HepG2 (cell line): ENCODE measurements at regions not wholly inside any gene's neighbourhood (a gene's known extent, or its start where the extent isn't known, plus 50 kb on each side); places are given as distances from the start of the nearest gene placed in this dataset.

Experiments used
- ATAC-seq: fragments of 200-7000 bp; cut with Tn5 transposase; 3 replicates; pipeline ENCODE4 v1.9.1; 2020; ENCODE audit warnings: mild to moderate bottlenecking, moderate library complexity
- BruUV-seq: library from RNA; stranded (reverse); fragments of 400-500 nt; replicated peaks from 2 replicates; lab custom pipeline; 2021; lab: Mats Ljungman, UMichigan
- CTCF ChIA-PET: fragments of 300-600 bp; formaldehyde crosslinking; extraction: SDS; loops from one replicate; lab custom pipeline; 2021; ENCODE audit warnings: low total read pairs, inconsistent platforms, low intra/inter-chr PET ratio; lab: Yijun Ruan, JAX
- POLR2A ChIA-PET: fragments of 350-600 bp; sonication (Branson Sonifier 250); formaldehyde crosslinking; loops from one replicate; lab custom pipeline; 2020; ENCODE audit warnings: antibody characterized with exemption, inconsistent platforms; lab: Yijun Ruan, JAX
- DNase-seq: peaks from one replicate; pipeline ENCODE4 v3.0.0-alpha.2; 2015; ENCODE audit warnings: low spot score
- FAIRE-seq: peaks from 3 replicates; lab custom pipeline; 2011; peaks lifted over from hg19 to GRCh38; lab: Jason Lieb, UNC
- H2AFZ ChIP-seq: one replicate; pipeline ENCODE4 v1.6.1; 2011; ENCODE audit warnings: low read length, inconsistent platforms
- H3K27ac ChIP-seq: fragments of 300-600 bp; 3 replicates; pipeline ENCODE4 v1.8.0; 2011; ENCODE audit warnings: mixed run types, mild to moderate bottlenecking, mixed read lengths, low read length, inconsistent platforms; ENCODE audit not compliant: insufficient read depth; ENCODE audit errors: extremely low read length
- H3K27me3 ChIP-seq, 2 experiments: fragments of 200-600 bp in 1 of 2; 2 replicates in 1 of 2; 3 replicates in 1 of 2; pipeline versions ENCODE4 v1.6.0 to v1.8.0; 2011; ENCODE audit warnings: low read length in 2 of 2, mild to moderate bottlenecking in 2 of 2, moderate library complexity in 2 of 2, inconsistent platforms in 1 of 2; ENCODE audit not compliant: insufficient read depth in 2 of 2, control insufficient read depth in 1 of 2
- H3K36me3 ChIP-seq, 2 experiments: fragments of 200-600 bp in 1 of 2; replicated peaks in 1 of 2; 2 replicates in 1 of 2; 3 replicates in 1 of 2; pipeline versions ENCODE4 v1.5.1 to v1.8.0; 2011; ENCODE audit warnings: low read length in 2 of 2, inconsistent platforms in 1 of 2; ENCODE audit not compliant: insufficient read depth in 2 of 2, control insufficient read depth in 1 of 2
- H3K4me1 ChIP-seq: 2 replicates; pipeline ENCODE4 v1.5.1; 2012; ENCODE audit warnings: low read length, inconsistent platforms; ENCODE audit not compliant: insufficient read depth
- H3K4me2 ChIP-seq: 2 replicates; pipeline ENCODE4 v1.6.0; 2011; ENCODE audit warnings: low read depth, low read length, inconsistent platforms
- H3K4me3 ChIP-seq, 3 experiments: fragments of 200-600 bp in 1 of 3; sonication (generic), shearing (Covaris generic) in 1 of 3; replicated peaks in 1 of 3; 2 replicates each; pipeline ENCODE4 v1.5.1; 2011 to 2016; ENCODE audit warnings: low read length in 3 of 3, inconsistent platforms in 2 of 3, low read depth in 2 of 3, mild to moderate bottlenecking in 2 of 3, control low read depth in 1 of 3, mixed read lengths in 1 of 3; ENCODE audit not compliant: insufficient read depth in 1 of 3
- H3K79me2 ChIP-seq: one replicate; pipeline ENCODE4 v1.6.1; 2011; ENCODE audit warnings: low read length, inconsistent platforms; ENCODE audit not compliant: insufficient read depth
- H3K9ac ChIP-seq: 2 replicates; pipeline ENCODE4 v1.6.0; 2011; ENCODE audit warnings: mild to moderate bottlenecking, low read depth, low read length, inconsistent platforms; ENCODE audit not compliant: insufficient read depth
- H3K9me3 ChIP-seq: 2 replicates; pipeline ENCODE4 v1.5.1; 2012; ENCODE audit warnings: mild to moderate bottlenecking, low read length
- H4K20me1 ChIP-seq: 2 replicates; pipeline ENCODE4 v1.6.0; 2011; ENCODE audit warnings: inconsistent platforms, mild to moderate bottlenecking, low read length, moderate library complexity; ENCODE audit not compliant: insufficient read depth
- GFI1 ChIP-seq: sonication (generic); formaldehyde crosslinking; IDR thresholded peaks from 2 replicates; pipeline ENCODE4 v1.5.0; 2020; ENCODE audit warnings: missing genetic modification reagents, mild to moderate bottlenecking, borderline replicate concordance
- HHEX ChIP-seq: IDR thresholded peaks from 2 replicates; pipeline ENCODE4 v1.6.1; 2016; ENCODE audit warnings: control low read depth
- HOXA9 ChIP-seq: sonication (generic); formaldehyde crosslinking; IDR thresholded peaks from 2 replicates; pipeline ENCODE4 v1.8.1; 2022; ENCODE audit warnings: missing genetic modification reagents, mild to moderate bottlenecking, moderate library complexity, borderline replicate concordance
- MTF1 ChIP-seq: sonication (generic); formaldehyde crosslinking; IDR thresholded peaks from 2 replicates; pipeline ENCODE4 v1.5.0; 2020; ENCODE audit warnings: missing genetic modification reagents
- PHF21A ChIP-seq: sonication (generic); formaldehyde crosslinking; IDR thresholded peaks from 2 replicates; pipeline ENCODE4 v1.5.0; 2020; ENCODE audit warnings: mild to moderate bottlenecking, missing genetic modification reagents
- PTBP1 ChIP-seq: fragments of 200-400 bp; formaldehyde crosslinking; IDR thresholded peaks from 2 replicates; pipeline ENCODE4 v1.6.1; 2018; ENCODE audit warnings: low read length, low read depth; ENCODE audit not compliant: poor library complexity, severe bottlenecking
- SP2 ChIP-seq: sonication (generic); formaldehyde crosslinking; IDR thresholded peaks from 2 replicates; pipeline ENCODE4 v1.5.1; 2020; ENCODE audit warnings: mild to moderate bottlenecking, missing genetic modification reagents
- ZMYM3 ChIP-seq: sonication (generic); formaldehyde crosslinking; IDR thresholded peaks from 2 replicates; pipeline ENCODE4 v1.5.1; 2020; ENCODE audit warnings: mild to moderate bottlenecking, missing genetic modification reagents
- ZNF224 ChIP-seq: sonication (generic); formaldehyde crosslinking; IDR thresholded peaks from 2 replicates; pipeline ENCODE4 v1.5.0; 2020; ENCODE audit warnings: mild to moderate bottlenecking, missing genetic modification reagents
- ZNF337 ChIP-seq: sonication (generic); formaldehyde crosslinking; IDR thresholded peaks from 2 replicates; pipeline ENCODE4 v1.5.1; 2020; ENCODE audit warnings: missing genetic modification reagents, low read depth, mild to moderate bottlenecking, borderline replicate concordance
- ZNF629 ChIP-seq: sonication (generic); formaldehyde crosslinking; conservative IDR thresholded peaks from 2 replicates; pipeline ENCODE4 v1.5.0; 2020; ENCODE audit warnings: missing genetic modification reagents
- ZNF713 ChIP-seq: sonication (generic); formaldehyde crosslinking; IDR thresholded peaks from 2 replicates; pipeline ENCODE4 v1.4.0; 2020; ENCODE audit warnings: mild to moderate bottlenecking, missing genetic modification reagents
- ZNF746 ChIP-seq: sonication (generic); formaldehyde crosslinking; IDR thresholded peaks from 2 replicates; pipeline ENCODE4 v1.8.0; 2022; ENCODE audit warnings: mild to moderate bottlenecking, missing genetic modification reagents
- ZNF768 ChIP-seq: sonication (generic); formaldehyde crosslinking; IDR thresholded peaks from 2 replicates; pipeline ENCODE4 v1.4.0; 2020; ENCODE audit warnings: missing genetic modification reagents
- ZNF781 ChIP-seq: sonication (generic); formaldehyde crosslinking; IDR thresholded peaks from 2 replicates; pipeline ENCODE4 v1.5.1; 2020; ENCODE audit warnings: borderline replicate concordance, mild to moderate bottlenecking, missing genetic modification reagents; ENCODE audit errors: not compliant biosample characterization
- ZSCAN21 ChIP-seq: sonication (generic); formaldehyde crosslinking; IDR thresholded peaks from 2 replicates; pipeline ENCODE4 v1.8.0; 2022; ENCODE audit warnings: mild to moderate bottlenecking, missing genetic modification reagents, moderate library complexity, borderline replicate concordance
- WGBS: methylation state at CpG from one replicate; pipeline ENCODE4 v1.1.6; 2017; ENCODE audit warnings: low lambda C conversion rate; 5-methylcytosine and 5-hydroxymethylcytosine counted together
- in situ Hi-C: cut with HindIII; loops from 2 replicates; pipeline ENCODE4 v1.10.0; 2017; ENCODE audit warnings: low pct_unique_long_range_greater_than_20kb; ENCODE audit not compliant: extremely low pct_ligation_motif_present
- intact Hi-C: fragments of 100-400 bp; cut with micrococcal nuclease; formaldehyde crosslinking; loops from one replicate; pipeline ENCODE4 v1.10.0; 2022; ENCODE audit not compliant: unreplicated experiment
- TF ChIP-seq, protein P1 (sequence below): sonication (generic); formaldehyde crosslinking; IDR thresholded peaks from 2 replicates; pipeline ENCODE4 v1.4.0; 2020; ENCODE audit warnings: missing genetic modification reagents
- TF ChIP-seq, protein P2 (sequence below): IDR thresholded peaks from 2 replicates; pipeline ENCODE4 v1.6.1; 2018; ENCODE audit warnings: missing genetic modification reagents, mild to moderate bottlenecking, missing compliant biosample characterization

GRCh38 chr1:59155351-59155750, 141.5 kb upstream of the FGGY start:
- intact Hi-C loops: no loop called here
- no peak overlapping the region for H3K4me2 ChIP-seq
- FAIRE-seq (no peak), ATAC-seq (no peak), DNase-seq (no peak)
- no peak overlapping the region for H3K27ac ChIP-seq
- TF ChIP-seq ZMYM3 (CRISPR knock-in tag) (no peak), MTF1 (CRISPR knock-in tag) (no peak), SP2 (CRISPR knock-in tag) (no peak), ZNF224 (CRISPR knock-in tag) (no peak)
- 92% methylated on average over 1 of the region's 1 CpG for WGBS
- H3K27me3 ChIP-seq: 0 out of 5 replicates have a peak, but pooled peaks cover 0 to 7% of the 10 kb centered on the region in 2 experiments
- H3K4me3 ChIP-seq: no peak overlapping the region
- CTCF ChIA-PET: no interaction called here
- no TSS peak for BruUV-seq
- H3K9me3 ChIP-seq: peaks cover 6% of the 10 kb centered on the region
- in situ Hi-C loops: no loop called here
- H2AFZ ChIP-seq: no peak overlapping the region
- H3K36me3 ChIP-seq: no peaks in the 10 kb centered on the region
- POLR2A ChIA-PET: no interaction called here
- H3K4me1 ChIP-seq: peaks cover 15% of the 10 kb centered on the region
- no peaks in the 10 kb centered on the region for H3K79me2 ChIP-seq
- no peaks in the 10 kb centered on the region for H4K20me1 ChIP-seq
- no peak overlapping the region for H3K9ac ChIP-seq

DNA sequence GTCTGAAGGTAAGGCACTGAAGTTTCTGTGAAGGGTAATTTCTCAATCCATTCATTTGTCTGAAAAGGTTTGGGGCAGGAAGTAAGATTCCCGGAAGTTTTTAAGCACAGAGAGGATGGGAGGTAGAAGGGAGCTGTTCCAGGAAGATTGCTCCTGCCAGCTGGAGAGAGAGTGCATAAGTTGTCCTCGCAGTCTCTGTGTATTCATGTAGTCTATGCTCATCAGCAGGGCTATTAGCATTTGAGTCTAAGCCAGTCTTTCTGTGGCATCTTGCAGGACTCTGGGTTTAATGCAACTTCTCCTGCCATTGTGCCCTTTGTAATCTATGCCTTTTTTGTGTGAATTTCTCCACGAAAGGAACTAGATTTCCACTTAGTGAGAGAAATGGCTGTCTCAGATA, 140.8 kb upstream of the FGGY start:
- Histone ChIP-seq H3K9ac (no peak overlapping the region), H3K4me1 (peaks cover 9% of the 10 kb centered on the region), H4K20me1 (no peaks in the 10 kb centered on the region), H3K27me3 (0 out of 5 replicates have a peak, but pooled peaks cover 0 to 7% of the 10 kb centered on the region in 2 experiments), H2AFZ (no peak overlapping the region), H3K36me3 (no peaks in the 10 kb centered on the region), H3K4me2 (no peak overlapping the region), H3K4me3 (no peak overlapping the region), H3K9me3 (peaks cover 6% of the 10 kb centered on the region), H3K27ac (no peak overlapping the region), H3K79me2 (no peaks in the 10 kb centered on the region)
- BruUV-seq: no TSS peak
- CTCF ChIA-PET: no interaction called here
- intact Hi-C loops (no loop called here), in situ Hi-C loops (no loop called here)
- POLR2A ChIA-PET: no interaction called here
- WGBS: 28% methylated on average over 3 of the region's 3 CpGs
- ATAC-seq: no peak
- no peak for DNase-seq
- FAIRE-seq: no peak
- no peak for TF ChIP-seq ZNF746 (CRISPR knock-in tag)
- TF ChIP-seq ZNF768 (CRISPR knock-in tag): no peak
- no peak for TF ChIP-seq PHF21A (CRISPR knock-in tag)
- TF ChIP-seq ZNF781: no peak
- no peak for TF ChIP-seq HHEX (CRISPR knock-in tag)
- no peak for TF ChIP-seq SP2 (CRISPR knock-in tag)
- no peak for TF ChIP-seq HOXA9 (CRISPR knock-in tag)
- no peak for TF ChIP-seq GFI1
- no peak for TF ChIP-seq ZNF713 (CRISPR knock-in tag)
- TF ChIP-seq, protein P1, sequence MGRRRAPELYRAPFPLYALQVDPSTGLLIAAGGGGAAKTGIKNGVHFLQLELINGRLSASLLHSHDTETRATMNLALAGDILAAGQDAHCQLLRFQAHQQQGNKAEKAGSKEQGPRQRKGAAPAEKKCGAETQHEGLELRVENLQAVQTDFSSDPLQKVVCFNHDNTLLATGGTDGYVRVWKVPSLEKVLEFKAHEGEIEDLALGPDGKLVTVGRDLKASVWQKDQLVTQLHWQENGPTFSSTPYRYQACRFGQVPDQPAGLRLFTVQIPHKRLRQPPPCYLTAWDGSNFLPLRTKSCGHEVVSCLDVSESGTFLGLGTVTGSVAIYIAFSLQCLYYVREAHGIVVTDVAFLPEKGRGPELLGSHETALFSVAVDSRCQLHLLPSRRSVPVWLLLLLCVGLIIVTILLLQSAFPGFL: no peak
- TF ChIP-seq, protein P2, sequence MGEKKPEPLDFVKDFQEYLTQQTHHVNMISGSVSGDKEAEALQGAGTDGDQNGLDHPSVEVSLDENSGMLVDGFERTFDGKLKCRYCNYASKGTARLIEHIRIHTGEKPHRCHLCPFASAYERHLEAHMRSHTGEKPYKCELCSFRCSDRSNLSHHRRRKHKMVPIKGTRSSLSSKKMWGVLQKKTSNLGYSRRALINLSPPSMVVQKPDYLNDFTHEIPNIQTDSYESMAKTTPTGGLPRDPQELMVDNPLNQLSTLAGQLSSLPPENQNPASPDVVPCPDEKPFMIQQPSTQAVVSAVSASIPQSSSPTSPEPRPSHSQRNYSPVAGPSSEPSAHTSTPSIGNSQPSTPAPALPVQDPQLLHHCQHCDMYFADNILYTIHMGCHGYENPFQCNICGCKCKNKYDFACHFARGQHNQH (CRISPR knock-in tag): no peak
- no peak for TF ChIP-seq ZNF629
- no peak for TF ChIP-seq ZSCAN21 (CRISPR knock-in tag)
- no peak for TF ChIP-seq ZNF337 (CRISPR knock-in tag)
- no peak for TF ChIP-seq PTBP1
